ENCODE measurements at regions not wholly inside any gene's neighbourhood (a gene's known extent, or its start where the extent isn't known, plus 50 kb on each side); places are given as distances from the start of the nearest gene placed in this dataset.

- no peak overlapping the region for H3K27ac Mint-ChIP-seq (ENCODE audit: unreplicated experiment)
- intact Hi-C loops (cut with micrococcal nuclease; ENCODE audit: unreplicated experiment), result no loop called here
- no peaks in the 10 kb centered on the region for H3K9me3 Mint-ChIP-seq (ENCODE audit: low read depth, unreplicated experiment)
- CTCF ChIA-PET, result no interaction called here
- no TSS peak for BruUV-seq (replicated peaks)
- H3K4me3 Mint-ChIP-seq (ENCODE audit: low read depth, unreplicated experiment), result no peak overlapping the region
- no peaks in the 10 kb centered on the region for H3K4me1 Mint-ChIP-seq (ENCODE audit: low read depth, unreplicated experiment)
- TF ChIP-seq CTCF (IDR thresholded peaks at IDR 0.05; ENCODE audit: unreplicated experiment), result no peak
- H3K27me3 Mint-ChIP-seq (ENCODE audit: unreplicated experiment), result no peaks in the 10 kb centered on the region
- no peak for DNase-seq
- H3K36me3 Mint-ChIP-seq (ENCODE audit: insufficient read depth, unreplicated experiment), result no peaks in the 10 kb centered on the region
Observed at GRCh38 chr2:187912950-187913349, 358.7 kb upstream of the TFPI start.

GRCh38 chr2:187915810-187916209 is 361.6 kb upstream of the TFPI start:
- DNase-seq, result no peak
- no peak for TF ChIP-seq CTCF (IDR thresholded peaks at IDR 0.05; ENCODE audit: unreplicated experiment)
- CTCF ChIA-PET, result no interaction called here
- intact Hi-C loops (cut with micrococcal nuclease; ENCODE audit: unreplicated experiment), result no loop called here
- Mint-ChIP-seq H3K4me1 (ENCODE audit: low read depth, unreplicated experiment) (peaks cover 9% of the 10 kb centered on the region), H3K27me3 (ENCODE audit: unreplicated experiment) (no peaks in the 10 kb centered on the region), H3K4me3 (ENCODE audit: low read depth, unreplicated experiment) (no peak overlapping the region), H3K27ac (ENCODE audit: unreplicated experiment) (no peak overlapping the region), H3K9me3 (ENCODE audit: low read depth, unreplicated experiment) (no peaks in the 10 kb centered on the region), H3K36me3 (ENCODE audit: insufficient read depth, unreplicated experiment) (no peaks in the 10 kb centered on the region)
- BruUV-seq (replicated peaks), result no TSS peak

- CTCF ChIA-PET, result no interaction called here
- Mint-ChIP-seq H3K36me3 (ENCODE audit: insufficient read depth, unreplicated experiment) (no peaks in the 10 kb centered on the region), H3K27ac (ENCODE audit: unreplicated experiment) (no peak overlapping the region), H3K4me1 (ENCODE audit: low read depth, unreplicated experiment) (peaks cover 9% of the 10 kb centered on the region), H3K9me3 (ENCODE audit: low read depth, unreplicated experiment) (no peaks in the 10 kb centered on the region), H3K4me3 (ENCODE audit: low read depth, unreplicated experiment) (no peak overlapping the region), H3K27me3 (ENCODE audit: unreplicated experiment) (no peaks in the 10 kb centered on the region)
- TF ChIP-seq CTCF (IDR thresholded peaks at IDR 0.05; ENCODE audit: unreplicated experiment), result no peak
- no TSS peak for BruUV-seq (replicated peaks)
- DNase-seq, result no peak
- intact Hi-C loops (cut with micrococcal nuclease; ENCODE audit: unreplicated experiment), result no loop called here
Observed at GRCh38 chr2:187916799-187917198, 362.6 kb upstream of the TFPI start.

- H3K27me3 Mint-ChIP-seq (ENCODE audit: unreplicated experiment), result no peaks in the 10 kb centered on the region
- peaks cover 9% of the 10 kb centered on the region for H3K4me1 Mint-ChIP-seq (ENCODE audit: low read depth, unreplicated experiment)
- no peak for TF ChIP-seq CTCF (IDR thresholded peaks at IDR 0.05; ENCODE audit: unreplicated experiment)
- DNase-seq, result no peak
- no peak overlapping the region for H3K27ac Mint-ChIP-seq (ENCODE audit: unreplicated experiment)
- H3K9me3 Mint-ChIP-seq (ENCODE audit: low read depth, unreplicated experiment), result no peaks in the 10 kb centered on the region
- no TSS peak for BruUV-seq (replicated peaks)
- intact Hi-C loops (cut with micrococcal nuclease; ENCODE audit: unreplicated experiment), result no loop called here
- H3K36me3 Mint-ChIP-seq (ENCODE audit: insufficient read depth, unreplicated experiment), result no peaks in the 10 kb centered on the region
- CTCF ChIA-PET, result interaction anchor here (0.6 kb wide), 1 partner anchor 1935 kb away, joined by 4 read pairs; no protein-coding TSS in a partner anchor
- no peak overlapping the region for H3K4me3 Mint-ChIP-seq (ENCODE audit: low read depth, unreplicated experiment)
Observed at GRCh38 chr2:187917535-187917934, 363.3 kb upstream of the TFPI start.
